ENCODE measurements at regions not wholly inside any gene's neighbourhood (a gene's known extent, or its start where the extent isn't known, plus 50 kb on each side); places are given as distances from the start of the nearest gene placed in this dataset.

DNA sequence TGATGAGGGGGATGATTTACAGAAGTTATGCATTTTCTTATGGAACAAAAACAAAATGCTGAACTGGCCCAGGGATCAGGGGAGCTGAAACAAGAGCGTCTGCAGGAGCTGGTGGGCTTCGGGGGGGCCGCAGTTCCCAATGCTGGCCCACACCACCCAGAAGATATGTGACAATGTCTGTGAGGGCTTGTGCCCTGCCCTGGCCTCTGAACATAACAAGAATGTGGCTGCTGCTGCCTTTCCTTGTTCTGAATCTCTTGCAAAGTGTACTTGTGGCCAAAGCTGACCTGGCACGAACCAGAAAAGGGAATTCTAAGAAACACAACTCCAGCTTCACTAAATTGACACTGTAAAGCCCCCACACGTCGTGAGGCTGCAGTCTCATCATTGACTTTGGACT lies 66.7 kb downstream of the SEC61B start:
- no peak for TF ChIP-seq POLR2A (IDR thresholded peaks at IDR 0.05)
- TF ChIP-seq, protein P1, sequence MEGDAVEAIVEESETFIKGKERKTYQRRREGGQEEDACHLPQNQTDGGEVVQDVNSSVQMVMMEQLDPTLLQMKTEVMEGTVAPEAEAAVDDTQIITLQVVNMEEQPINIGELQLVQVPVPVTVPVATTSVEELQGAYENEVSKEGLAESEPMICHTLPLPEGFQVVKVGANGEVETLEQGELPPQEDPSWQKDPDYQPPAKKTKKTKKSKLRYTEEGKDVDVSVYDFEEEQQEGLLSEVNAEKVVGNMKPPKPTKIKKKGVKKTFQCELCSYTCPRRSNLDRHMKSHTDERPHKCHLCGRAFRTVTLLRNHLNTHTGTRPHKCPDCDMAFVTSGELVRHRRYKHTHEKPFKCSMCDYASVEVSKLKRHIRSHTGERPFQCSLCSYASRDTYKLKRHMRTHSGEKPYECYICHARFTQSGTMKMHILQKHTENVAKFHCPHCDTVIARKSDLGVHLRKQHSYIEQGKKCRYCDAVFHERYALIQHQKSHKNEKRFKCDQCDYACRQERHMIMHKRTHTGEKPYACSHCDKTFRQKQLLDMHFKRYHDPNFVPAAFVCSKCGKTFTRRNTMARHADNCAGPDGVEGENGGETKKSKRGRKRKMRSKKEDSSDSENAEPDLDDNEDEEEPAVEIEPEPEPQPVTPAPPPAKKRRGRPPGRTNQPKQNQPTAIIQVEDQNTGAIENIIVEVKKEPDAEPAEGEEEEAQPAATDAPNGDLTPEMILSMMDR (IDR thresholded peaks at IDR 0.05) = no peak

All from vagina (tissue), 2 donors.